GM12891 (cell line): ENCODE measurements at regions not wholly inside any gene's neighbourhood (a gene's known extent, or its start where the extent isn't known, plus 50 kb on each side); places are given as distances from the start of the nearest gene placed in this dataset.
A peak's percentile ranks its signal among the peaks of the same experiment; 100 is the strongest.

Experiments
- DNase-seq: peaks from one replicate; pipeline ENCODE4 v3.0.0; 2011; ENCODE audit warnings: low spot score; ENCODE audit not compliant: insufficient read length
- FAIRE-seq: peaks from 2 replicates; lab custom pipeline; 2011; peaks lifted over from hg19 to GRCh38; lab: Jason Lieb, UNC
- PAX5 ChIP-seq: IDR thresholded peaks from 2 replicates; pipeline ENCODE4 v1.6.1; 2011; ENCODE audit warnings: low read length, moderate library complexity, mild to moderate bottlenecking; ENCODE audit not compliant: insufficient read depth, severe bottlenecking
- POLR2A ChIP-seq: IDR thresholded peaks from 2 replicates; pipeline ENCODE4 v1.6.1; 2011; ENCODE audit warnings: low read depth, low read length, control low read depth
- POLR2AphosphoS5 ChIP-seq: IDR thresholded peaks from 2 replicates; pipeline ENCODE4 v1.6.1; 2011; ENCODE audit warnings: low read depth, low read length, control low read depth
- POU2F2 ChIP-seq: IDR thresholded peaks from 2 replicates; pipeline ENCODE4 v1.6.1; 2011; ENCODE audit warnings: low read depth, mild to moderate bottlenecking, control low read depth, low read length, moderate library complexity
- SPI1 ChIP-seq: IDR thresholded peaks from 2 replicates; pipeline ENCODE4 v1.6.1; 2011; ENCODE audit warnings: low read depth, low read length, control low read depth
- TAF1 ChIP-seq: IDR thresholded peaks from 2 replicates; pipeline ENCODE4 v1.6.1; 2011; ENCODE audit warnings: low read depth, low read length, control low read depth

- TF ChIP-seq PAX5 (no peak), POU2F2 (no peak), TAF1 (no peak), SPI1 (no peak), POLR2A (no peak), POLR2AphosphoS5 (no peak)
- no peak for FAIRE-seq
- DNase-seq, result no peak
These were observed 80.0 kb downstream of the S1PR1 start for GRCh38 chr1:101316799-101317198.

GRCh38 chr1:101317590-101317989 is 80.8 kb downstream of the S1PR1 start:
- FAIRE-seq (no peak), DNase-seq (no peak)
- no peak for TF ChIP-seq POU2F2
- no peak for TF ChIP-seq SPI1
- no peak for TF ChIP-seq TAF1
- no peak for TF ChIP-seq PAX5
- TF ChIP-seq POLR2A, result no peak
- TF ChIP-seq POLR2AphosphoS5, result no peak

GRCh38 chr1:101323535-101323934 is 86.7 kb downstream of the S1PR1 start:
- TF ChIP-seq TAF1 (no peak), PAX5 (no peak), POU2F2 (no peak), POLR2A (no peak), POLR2AphosphoS5 (no peak), SPI1 (no peak)
- no peak for DNase-seq
- FAIRE-seq, result peak; percentile 45

- TF ChIP-seq POU2F2, result no peak
- no peak for TF ChIP-seq SPI1
- FAIRE-seq (no peak), DNase-seq (no peak)
These were observed 88.3 kb downstream of the S1PR1 start for GRCh38 chr1:101325144-101325543.

GRCh38 chr1:101330427-101331130 is 93.8 kb downstream of the S1PR1 start:
- TF ChIP-seq TAF1 (no peak), POLR2AphosphoS5 (no peak)
- FAIRE-seq, result peak; percentile 23
- DNase-seq, result no peak

GRCh38 chr1:101331794-101332193 is 95.0 kb downstream of the S1PR1 start:
- FAIRE-seq, result no peak

GRCh38 chr1:101332633-101333032 is 95.8 kb downstream of the S1PR1 start:
- TF ChIP-seq POLR2A, result no peak
- TF ChIP-seq SPI1, result no peak
- TF ChIP-seq POU2F2, result no peak
- TF ChIP-seq PAX5, result no peak
- TF ChIP-seq TAF1, result no peak
- no peak for TF ChIP-seq POLR2AphosphoS5
- DNase-seq (no peak), FAIRE-seq (no peak)

More at GRCh38 chr1:101331794-101332193, 95.0 kb downstream of the S1PR1 start:
- TF ChIP-seq TAF1 (no peak), SPI1 (no peak), POU2F2 (no peak), PAX5 (no peak), POLR2AphosphoS5 (no peak), POLR2A (no peak)
- DNase-seq, result no peak

- TF ChIP-seq TAF1, result no peak
- TF ChIP-seq POLR2AphosphoS5, result no peak
- no peak for TF ChIP-seq SPI1
- no peak for TF ChIP-seq POLR2A
- no peak for TF ChIP-seq PAX5
- no peak for TF ChIP-seq POU2F2
- DNase-seq (no peak), FAIRE-seq (no peak)
These were observed 96.4 kb downstream of the S1PR1 start for GRCh38 chr1:101333186-101333585.

- TF ChIP-seq SPI1, result no peak
- DNase-seq, result no peak
- peak; percentile 16 for FAIRE-seq
These were observed 101.1 kb downstream of the S1PR1 start for GRCh38 chr1:101337968-101338367.

- DNase-seq, result no peak
- FAIRE-seq, result no peak
- no peak for TF ChIP-seq POLR2AphosphoS5
- no peak for TF ChIP-seq POU2F2
- TF ChIP-seq SPI1, result no peak
- no peak for TF ChIP-seq TAF1
- no peak for TF ChIP-seq POLR2A
- TF ChIP-seq PAX5, result no peak
These were observed 102.1 kb downstream of the S1PR1 start for GRCh38 chr1:101338714-101339430.
